ENCODE measurements at regions not wholly inside any gene's neighbourhood (a gene's known extent, or its start where the extent isn't known, plus 50 kb on each side); places are given as distances from the start of the nearest gene placed in this dataset.
A peak's percentile ranks its signal among the peaks of the same experiment; 100 is the strongest.

GRCh38 chr6:43836507-43837240, 66.7 kb downstream of the VEGFA start (continued):
- TF ChIP-seq, protein P1, sequence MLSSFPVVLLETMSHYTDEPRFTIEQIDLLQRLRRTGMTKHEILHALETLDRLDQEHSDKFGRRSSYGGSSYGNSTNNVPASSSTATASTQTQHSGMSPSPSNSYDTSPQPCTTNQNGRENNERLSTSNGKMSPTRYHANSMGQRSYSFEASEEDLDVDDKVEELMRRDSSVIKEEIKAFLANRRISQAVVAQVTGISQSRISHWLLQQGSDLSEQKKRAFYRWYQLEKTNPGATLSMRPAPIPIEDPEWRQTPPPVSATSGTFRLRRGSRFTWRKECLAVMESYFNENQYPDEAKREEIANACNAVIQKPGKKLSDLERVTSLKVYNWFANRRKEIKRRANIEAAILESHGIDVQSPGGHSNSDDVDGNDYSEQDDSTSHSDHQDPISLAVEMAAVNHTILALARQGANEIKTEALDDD (IDR thresholded peaks at IDR 0.05): peak; percentile 65; the same call in 1 of the 2 replicates
- TF ChIP-seq, protein P2, sequence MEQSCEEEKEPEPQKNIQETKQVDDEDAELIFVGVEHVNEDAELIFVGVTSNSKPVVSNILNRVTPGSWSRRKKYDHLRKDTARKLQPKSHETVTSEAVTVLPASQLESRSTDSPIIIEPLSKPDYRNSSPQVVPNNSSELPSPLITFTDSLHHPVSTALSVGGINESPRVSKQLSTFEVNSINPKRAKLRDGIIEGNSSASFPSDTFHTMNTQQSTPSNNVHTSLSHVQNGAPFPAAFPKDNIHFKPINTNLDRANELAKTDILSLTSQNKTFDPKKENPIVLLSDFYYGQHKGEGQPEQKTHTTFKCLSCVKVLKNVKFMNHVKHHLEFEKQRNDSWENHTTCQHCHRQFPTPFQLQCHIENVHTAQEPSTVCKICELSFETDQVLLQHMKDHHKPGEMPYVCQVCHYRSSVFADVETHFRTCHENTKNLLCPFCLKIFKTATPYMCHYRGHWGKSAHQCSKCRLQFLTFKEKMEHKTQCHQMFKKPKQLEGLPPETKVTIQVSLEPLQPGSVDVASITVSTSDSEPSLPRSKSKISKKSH (CRISPR knock-in tag; IDR thresholded peaks at IDR 0.05): no peak
- TF ChIP-seq MAX (CRISPR knock-in tag; IDR thresholded peaks at IDR 0.05) (no peak), POLR2AphosphoS5 (IDR thresholded peaks at IDR 0.05; ENCODE audit: control insufficient read depth, insufficient read depth, low read depth, low read length) (peak; percentile 77; the same call in 1 of the 2 replicates), KAT8 (IDR thresholded peaks at IDR 0.05; ENCODE audit: low read depth) (no peak), ZEB2 (IDR thresholded peaks at IDR 0.05) (peak; percentile 89), ZNF699 (CRISPR knock-in tag; IDR thresholded peaks at IDR 0.05; ENCODE audit: insufficient replicate concordance) (no peak), ZBTB9 (CRISPR knock-in tag; IDR thresholded peaks at IDR 0.05) (peak; percentile 53; the same call in 1 of the 2 replicates), TEAD1 (CRISPR knock-in tag; IDR thresholded peaks at IDR 0.05) (peak in 1 of 2 experiments; percentile 87; a peak in 2 of 4 replicates), SLC30A9 (CRISPR knock-in tag; IDR thresholded peaks at IDR 0.05) (no peak), EP300 (IDR thresholded peaks at IDR 0.05; ENCODE audit: low read length) (peak; percentile 87)
- TF ChIP-seq, protein P3, sequence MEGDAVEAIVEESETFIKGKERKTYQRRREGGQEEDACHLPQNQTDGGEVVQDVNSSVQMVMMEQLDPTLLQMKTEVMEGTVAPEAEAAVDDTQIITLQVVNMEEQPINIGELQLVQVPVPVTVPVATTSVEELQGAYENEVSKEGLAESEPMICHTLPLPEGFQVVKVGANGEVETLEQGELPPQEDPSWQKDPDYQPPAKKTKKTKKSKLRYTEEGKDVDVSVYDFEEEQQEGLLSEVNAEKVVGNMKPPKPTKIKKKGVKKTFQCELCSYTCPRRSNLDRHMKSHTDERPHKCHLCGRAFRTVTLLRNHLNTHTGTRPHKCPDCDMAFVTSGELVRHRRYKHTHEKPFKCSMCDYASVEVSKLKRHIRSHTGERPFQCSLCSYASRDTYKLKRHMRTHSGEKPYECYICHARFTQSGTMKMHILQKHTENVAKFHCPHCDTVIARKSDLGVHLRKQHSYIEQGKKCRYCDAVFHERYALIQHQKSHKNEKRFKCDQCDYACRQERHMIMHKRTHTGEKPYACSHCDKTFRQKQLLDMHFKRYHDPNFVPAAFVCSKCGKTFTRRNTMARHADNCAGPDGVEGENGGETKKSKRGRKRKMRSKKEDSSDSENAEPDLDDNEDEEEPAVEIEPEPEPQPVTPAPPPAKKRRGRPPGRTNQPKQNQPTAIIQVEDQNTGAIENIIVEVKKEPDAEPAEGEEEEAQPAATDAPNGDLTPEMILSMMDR (IDR thresholded peaks at IDR 0.05 in 2 of 3, conservative IDR thresholded peaks at IDR 0.05 in 1 of 3; ENCODE audit: insufficient read depth in 2 of 3, low read depth in 1 of 3, low read length in 3 of 3): no peak; a peak in 1 of 6 replicates
- TF ChIP-seq, protein P4, sequence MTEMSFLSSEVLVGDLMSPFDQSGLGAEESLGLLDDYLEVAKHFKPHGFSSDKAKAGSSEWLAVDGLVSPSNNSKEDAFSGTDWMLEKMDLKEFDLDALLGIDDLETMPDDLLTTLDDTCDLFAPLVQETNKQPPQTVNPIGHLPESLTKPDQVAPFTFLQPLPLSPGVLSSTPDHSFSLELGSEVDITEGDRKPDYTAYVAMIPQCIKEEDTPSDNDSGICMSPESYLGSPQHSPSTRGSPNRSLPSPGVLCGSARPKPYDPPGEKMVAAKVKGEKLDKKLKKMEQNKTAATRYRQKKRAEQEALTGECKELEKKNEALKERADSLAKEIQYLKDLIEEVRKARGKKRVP (CRISPR knock-in tag; IDR thresholded peaks at IDR 0.05): no peak
- TF ChIP-seq, protein P5, sequence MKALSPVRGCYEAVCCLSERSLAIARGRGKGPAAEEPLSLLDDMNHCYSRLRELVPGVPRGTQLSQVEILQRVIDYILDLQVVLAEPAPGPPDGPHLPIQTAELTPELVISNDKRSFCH (CRISPR knock-in tag; IDR thresholded peaks at IDR 0.05): no peak
- TF ChIP-seq, protein P5 (tag; IDR thresholded peaks at IDR 0.05): peak; percentile 94
- TF ChIP-seq, protein P6, sequence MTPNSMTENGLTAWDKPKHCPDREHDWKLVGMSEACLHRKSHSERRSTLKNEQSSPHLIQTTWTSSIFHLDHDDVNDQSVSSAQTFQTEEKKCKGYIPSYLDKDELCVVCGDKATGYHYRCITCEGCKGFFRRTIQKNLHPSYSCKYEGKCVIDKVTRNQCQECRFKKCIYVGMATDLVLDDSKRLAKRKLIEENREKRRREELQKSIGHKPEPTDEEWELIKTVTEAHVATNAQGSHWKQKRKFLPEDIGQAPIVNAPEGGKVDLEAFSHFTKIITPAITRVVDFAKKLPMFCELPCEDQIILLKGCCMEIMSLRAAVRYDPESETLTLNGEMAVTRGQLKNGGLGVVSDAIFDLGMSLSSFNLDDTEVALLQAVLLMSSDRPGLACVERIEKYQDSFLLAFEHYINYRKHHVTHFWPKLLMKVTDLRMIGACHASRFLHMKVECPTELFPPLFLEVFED (CRISPR knock-in tag; conservative IDR thresholded peaks at IDR 0.05): no peak

Data from K562 (cell line).